ENCODE measurements at regions not wholly inside any gene's neighbourhood (a gene's known extent, or its start where the extent isn't known, plus 50 kb on each side); places are given as distances from the start of the nearest gene placed in this dataset.
"Not testable (repeated sequence)": the region's sequence is repeated elsewhere in the genome, so short reads cannot be mapped to it uniquely, and the experiment has no call there.

- DNase-seq (ENCODE audit: low read depth): no peak
These were observed 1143.6 kb downstream of the TMEM121 start for GRCh38 chr14:106670011-106670410.

- not testable (repeated sequence) for DNase-seq (ENCODE audit: low read depth)
These were observed 1147.7 kb downstream of the TMEM121 start for GRCh38 chr14:106674093-106674492.

- DNase-seq (ENCODE audit: low read depth): peak; percentile 24
These were observed 1148.2 kb downstream of the TMEM121 start for GRCh38 chr14:106674509-106675125.

GRCh38 chr14:106675716-106676115 lies 1149.3 kb downstream of the TMEM121 start:
- DNase-seq (ENCODE audit: low read depth): not testable (repeated sequence)

GRCh38 chr14:106679776-106680175 lies 1153.4 kb downstream of the TMEM121 start:
- DNase-seq (ENCODE audit: low read depth): no peak

GRCh38 chr14:106681161-106681560 lies 1154.8 kb downstream of the TMEM121 start:
- DNase-seq (ENCODE audit: low read depth): no peak

GRCh38 chr14:106681568-106681967 lies 1155.2 kb downstream of the TMEM121 start:
- no peak for DNase-seq (ENCODE audit: low read depth)

GRCh38 chr14:106683631-106684030 lies 1157.2 kb downstream of the TMEM121 start:
- no peak for DNase-seq (ENCODE audit: low read depth)

GRCh38 chr14:106686533-106686932 lies 1160.2 kb downstream of the TMEM121 start:
- no peak for DNase-seq (ENCODE audit: low read depth)

GRCh38 chr14:106690333-106690891 lies 1164.0 kb downstream of the TMEM121 start:
- no peak for DNase-seq (ENCODE audit: low read depth)

GRCh38 chr14:106691601-106692291 lies 1165.4 kb downstream of the TMEM121 start:
- DNase-seq (ENCODE audit: low read depth): peak; percentile 11

GRCh38 chr14:106694638-106695393 lies 1168.4 kb downstream of the TMEM121 start:
- peak; percentile 54 for DNase-seq (ENCODE audit: low read depth)

- DNase-seq (ENCODE audit: low read depth): not testable (repeated sequence)
These were observed 1172.4 kb downstream of the TMEM121 start for GRCh38 chr14:106698620-106699267.

- DNase-seq (ENCODE audit: low read depth): not testable (repeated sequence)
These were observed 1177.3 kb downstream of the TMEM121 start for GRCh38 chr14:106703651-106704050.

- not testable (repeated sequence) for DNase-seq (ENCODE audit: low read depth)
These were observed 1180.1 kb downstream of the TMEM121 start for GRCh38 chr14:106706488-106706887.

GRCh38 chr14:106710187-106710586 lies 1183.8 kb downstream of the TMEM121 start:
- not testable (repeated sequence) for DNase-seq (ENCODE audit: low read depth)

GRCh38 chr14:106712513-106712912 lies 1186.1 kb downstream of the TMEM121 start:
- DNase-seq (ENCODE audit: low read depth): not testable (repeated sequence)

- not testable (repeated sequence) for DNase-seq (ENCODE audit: low read depth)
These were observed 1188.4 kb downstream of the TMEM121 start for GRCh38 chr14:106714446-106715428.

GRCh38 chr14:106717544-106717943 lies 1191.2 kb downstream of the TMEM121 start:
- DNase-seq (ENCODE audit: low read depth): not testable (repeated sequence)

- not testable (repeated sequence) for DNase-seq (ENCODE audit: low read depth)
These were observed 1193.5 kb downstream of the TMEM121 start for GRCh38 chr14:106719880-106720279.

GRCh38 chr14:106721926-106722325 lies 1195.5 kb downstream of the TMEM121 start:
- not testable (repeated sequence) for DNase-seq (ENCODE audit: low read depth)
